K562 (cell line): ENCODE measurements at regions not wholly inside any gene's neighbourhood (a gene's known extent, or its start where the extent isn't known, plus 50 kb on each side); places are given as distances from the start of the nearest gene placed in this dataset.
"Not testable (repeated sequence)": the region's sequence is repeated elsewhere in the genome, so short reads cannot be mapped to it uniquely, and the experiment has no call there.

Experiments used
- ATAC-seq: fragments of 200-7000 bp; cut with Tn5 transposase; 3 replicates; pipeline ENCODE4 v1.9.1; 2020; ENCODE audit warnings: moderate library complexity
- BruUV-seq: library from RNA; stranded (reverse); fragments of 400-500 nt; replicated peaks from 2 replicates; lab custom pipeline; 2021; lab: Mats Ljungman, UMichigan
- CTCF ChIA-PET: fragments of 300-600 bp; formaldehyde crosslinking; extraction: SDS; loops from one replicate; lab custom pipeline; 2021; ENCODE audit warnings: low intra/inter-chr PET ratio; lab: Yijun Ruan, JAX
- POLR2A ChIA-PET: fragments of 300-600, 350-650 bp; sonication (Branson Sonifier 250); formaldehyde crosslinking; extraction: SDS; loops from one replicate; lab custom pipeline; 2021; ENCODE audit warnings: antibody characterized with exemption, inconsistent platforms; lab: Yijun Ruan, JAX
- DNase-seq, 4 experiments: peaks; one replicate each; pipeline versions ENCODE4 v3.0.0 to v3.0.0-alpha.2; 2011 to 2018; ENCODE audit warnings: low spot score in 3 of 4, mixed read lengths in 3 of 4; ENCODE audit errors: extremely low read depth in 1 of 4
- FAIRE-seq: peaks from 2 replicates; lab custom pipeline; 2011; peaks lifted over from hg19 to GRCh38; lab: Jason Lieb, UNC
- H2AFZ ChIP-seq: 2 replicates; pipeline ENCODE4 v1.6.0; 2011; ENCODE audit warnings: low read depth, low read length, control low read depth, inconsistent platforms
- H3K27ac ChIP-seq: fragments of 200-600 bp; 3 replicates; pipeline ENCODE4 v1.8.0; 2011; ENCODE audit warnings: low read depth, mild to moderate bottlenecking, control low read depth, inconsistent platforms, low read length, moderate library complexity, mixed read lengths; ENCODE audit errors: extremely low read depth
- H3K27me3 ChIP-seq, 2 experiments: fragments of 300-600 bp in 1 of 2; 2 replicates in 1 of 2; 3 replicates in 1 of 2; pipeline versions ENCODE4 v1.6.0 to v1.8.0; 2011; ENCODE audit warnings: inconsistent platforms in 2 of 2, low read length in 2 of 2, mild to moderate bottlenecking in 1 of 2, mixed read lengths in 1 of 2, moderate library complexity in 1 of 2; ENCODE audit not compliant: control insufficient read depth in 2 of 2, insufficient read depth in 2 of 2
- H3K36me3 ChIP-seq: fragments of 300-600 bp; 3 replicates; pipeline ENCODE4 v1.8.0; 2011; ENCODE audit warnings: mild to moderate bottlenecking, low read length, inconsistent platforms; ENCODE audit not compliant: control insufficient read depth, insufficient read depth
- H3K4me1 ChIP-seq, 2 experiments: fragments of 200-600 bp in 1 of 2; replicated peaks in 1 of 2; 2 replicates in 1 of 2; 3 replicates in 1 of 2; pipeline versions ENCODE4 v1.5.1 to v1.8.0; 2011; ENCODE audit warnings: inconsistent platforms in 2 of 2, low read length in 2 of 2, mild to moderate bottlenecking in 1 of 2, mixed read lengths in 1 of 2, moderate library complexity in 1 of 2; ENCODE audit not compliant: control insufficient read depth in 2 of 2, insufficient read depth in 2 of 2
- H3K4me2 ChIP-seq: 2 replicates; pipeline ENCODE4 v1.6.1; 2011; ENCODE audit warnings: low read length, control low read depth, inconsistent platforms, mixed read lengths; ENCODE audit not compliant: insufficient read depth
- H3K4me3 ChIP-seq: fragments of 200-600 bp; sonication (generic), shearing (Covaris generic); 2 replicates; pipeline ENCODE4 v1.5.1; 2016; ENCODE audit warnings: control low read depth, inconsistent platforms
- H3K79me2 ChIP-seq: fragments of 200-600 bp; 3 replicates; pipeline ENCODE4 v1.8.0; 2011; ENCODE audit warnings: low read length, inconsistent platforms; ENCODE audit not compliant: control insufficient read depth, insufficient read depth
- H3K9ac ChIP-seq, 2 experiments: 2 replicates each; pipeline versions ENCODE4 v1.6.0 to v1.6.1; 2011; ENCODE audit warnings: low read depth in 2 of 2, low read length in 2 of 2, control low read depth in 1 of 2, inconsistent platforms in 1 of 2, mild to moderate bottlenecking in 1 of 2, mixed read lengths in 1 of 2; ENCODE audit not compliant: insufficient read depth in 1 of 2
- H3K9me1 ChIP-seq: one replicate; pipeline ENCODE4 v1.6.0; 2011; ENCODE audit warnings: inconsistent platforms, mild to moderate bottlenecking, low read length, moderate library complexity; ENCODE audit not compliant: control insufficient read depth, insufficient read depth
- H3K9me3 ChIP-seq: replicated peaks from 2 replicates; pipeline ENCODE4 v1.5.1; 2011; ENCODE audit warnings: low read depth, low read length, inconsistent platforms; ENCODE audit not compliant: control insufficient read depth, insufficient read depth
- H4K20me1 ChIP-seq: replicated peaks from 2 replicates; pipeline ENCODE4 v1.6.1; 2011; ENCODE audit warnings: low read length, inconsistent platforms, mixed read lengths; ENCODE audit not compliant: control insufficient read depth, insufficient read depth
- WGBS: fragments of 100-300 bp; shearing (Covaris generic); methylation state at CpG from one replicate; pipeline ENCODE4 v1.1.6; 2016; ENCODE audit warnings: low coverage, mixed read lengths; ENCODE audit not compliant: insufficient coverage; ENCODE audit errors: missing lambda C conversion rate; 5-methylcytosine and 5-hydroxymethylcytosine counted together
- in situ Hi-C: fragments of 300-500 bp; cut with MboI; formaldehyde crosslinking; loops from 4 replicates; pipeline ENCODE4 v1.15.0; 2018; ENCODE audit warnings: inconsistent platforms, mixed read lengths
- intact Hi-C: fragments of 100-400 bp; cut with micrococcal nuclease; formaldehyde crosslinking; loops from 2 replicates; pipeline ENCODE4 v1.14.2; 2022

DNA sequence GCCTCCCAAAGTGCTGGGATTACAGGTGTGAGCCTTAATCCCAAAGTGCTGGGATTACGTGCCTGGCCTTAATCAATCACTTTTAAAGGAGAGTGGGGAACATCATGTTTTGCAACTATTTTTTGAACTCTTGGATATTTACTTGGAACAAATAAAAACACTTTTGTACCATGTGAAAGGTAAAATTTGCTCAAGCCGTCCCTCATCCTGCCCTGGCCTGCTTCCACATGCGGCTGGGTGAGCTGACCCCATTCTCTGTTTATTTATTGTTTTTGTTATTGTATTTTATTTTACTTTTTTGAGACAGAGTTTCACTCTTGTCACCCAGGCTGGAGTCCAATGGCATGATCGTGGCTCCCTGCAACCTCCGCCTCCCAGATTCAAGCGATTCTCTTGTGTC lies 208.0 kb downstream of the NPIPA7 start:
- BruUV-seq, H3K4me1 ChIP-seq, H3K9ac ChIP-seq, ATAC-seq, FAIRE-seq, CTCF ChIA-PET, H2AFZ ChIP-seq, H3K4me3 ChIP-seq, H3K4me2 ChIP-seq, H3K36me3 ChIP-seq, H3K27ac ChIP-seq, H3K27me3 ChIP-seq, DNase-seq, in situ Hi-C loops, H3K9me3 ChIP-seq, H3K9me1 ChIP-seq, intact Hi-C loops, POLR2A ChIA-PET, H4K20me1 ChIP-seq: not testable (repeated sequence)
- 85% methylated on average over 4 of the region's 6 CpGs for WGBS
- peaks cover 27% of the 10 kb centered on the region for H3K79me2 ChIP-seq

DNA sequence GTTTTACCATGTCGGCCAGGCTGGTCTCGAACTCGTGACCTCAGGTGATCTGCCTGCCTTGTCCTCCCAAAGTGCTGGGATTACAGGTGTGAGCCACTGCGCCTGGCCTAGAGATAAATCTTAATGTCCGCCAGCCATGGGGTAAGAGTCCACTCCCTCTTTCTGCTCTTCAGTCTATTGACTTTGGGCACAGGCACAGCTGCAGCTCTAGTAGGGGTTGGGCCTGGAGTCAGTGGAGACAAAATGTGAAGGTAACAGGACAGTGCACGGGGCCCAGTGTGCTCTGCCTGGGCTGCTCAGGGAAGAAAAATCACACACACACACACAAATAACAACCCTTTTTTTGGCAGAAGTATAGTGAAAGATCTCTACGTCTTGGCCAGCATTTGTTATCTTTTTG lies 209.5 kb downstream of the NPIPA7 start:
- DNase-seq, H3K4me1 ChIP-seq, FAIRE-seq, POLR2A ChIA-PET, H3K36me3 ChIP-seq, H3K9ac ChIP-seq, H4K20me1 ChIP-seq, H3K9me3 ChIP-seq, H3K27ac ChIP-seq, H3K27me3 ChIP-seq, H2AFZ ChIP-seq, intact Hi-C loops, in situ Hi-C loops, CTCF ChIA-PET, H3K4me2 ChIP-seq, H3K9me1 ChIP-seq, H3K4me3 ChIP-seq, BruUV-seq: not testable (repeated sequence)
- 60% methylated on average over 6 of the region's 7 CpGs for WGBS
- ATAC-seq = peak; percentile 7; the same call in 1 of the 3 replicates
- H3K79me2 ChIP-seq = peaks cover 27% of the 10 kb centered on the region
